H1 (cell line): ENCODE measurements at regions not wholly inside any gene's neighbourhood (a gene's known extent, or its start where the extent isn't known, plus 50 kb on each side); places are given as distances from the start of the nearest gene placed in this dataset.
A peak's percentile ranks its signal among the peaks of the same experiment; 100 is the strongest.

ENCODE experiments used
- CTCF ChIA-PET: fragments of 300-600 bp; sonication (Branson Sonifier 250); formaldehyde crosslinking; loops from one replicate; lab custom pipeline; 2021; ENCODE audit not compliant: partially characterized antibody; lab: Charles Lee
- POLR2A ChIA-PET: fragments of 300-600 bp; sonication (Branson Sonifier 250); formaldehyde crosslinking; loops from one replicate; lab custom pipeline; 2021; ENCODE audit warnings: inconsistent platforms; ENCODE audit not compliant: partially characterized antibody; lab: Charles Lee
- DNase-seq, 2 experiments: peaks; one replicate each; pipeline versions ENCODE4 v3.0.0 to v3.0.0-alpha.2; 2010 to 2022; ENCODE audit warnings: low spot score in 2 of 2, low read depth in 1 of 2, mixed read lengths in 1 of 2
- FAIRE-seq: peaks from 2 replicates; lab custom pipeline; 2011; peaks lifted over from hg19 to GRCh38; lab: Jason Lieb, UNC
- H2AFZ ChIP-seq: 2 replicates; pipeline ENCODE4 v1.8.1; 2012; ENCODE audit warnings: low read length, inconsistent platforms
- H2AK5ac ChIP-seq: 2 replicates; pipeline ENCODE4 v1.6.1; 2013; ENCODE audit warnings: low read depth, low read length
- H2BK120ac ChIP-seq: replicated peaks from 2 replicates; pipeline ENCODE3; 2013; ENCODE audit warnings: low read depth, low read length, inconsistent platforms
- H2BK12ac ChIP-seq: 2 replicates; pipeline ENCODE4 v1.6.1; 2013; ENCODE audit warnings: low read depth, low read length
- H2BK15ac ChIP-seq: 2 replicates; pipeline ENCODE4 v1.6.1; 2013; ENCODE audit warnings: low read length
- H2BK20ac ChIP-seq: 2 replicates; pipeline ENCODE4 v1.6.1; 2013; ENCODE audit warnings: low read length
- H2BK5ac ChIP-seq: 2 replicates; pipeline ENCODE4 v1.6.1; 2013; ENCODE audit warnings: low read depth, low read length
- H3K14ac ChIP-seq: 2 replicates; pipeline ENCODE4 v1.6.1; 2013; ENCODE audit warnings: inconsistent platforms; ENCODE audit not compliant: insufficient read length
- H3K18ac ChIP-seq: 2 replicates; pipeline ENCODE4 v1.6.1; 2013; ENCODE audit warnings: low read length; ENCODE audit errors: extremely low read depth
- H3K23ac ChIP-seq: 2 replicates; pipeline ENCODE4 v1.6.1; 2013; ENCODE audit warnings: inconsistent platforms; ENCODE audit not compliant: insufficient read length
- H3K23me2 ChIP-seq: 2 replicates; pipeline ENCODE4 v1.6.1; 2013; ENCODE audit warnings: low read depth, low read length
- H3K27ac ChIP-seq: 2 replicates; pipeline ENCODE4 v1.6.1; 2011; ENCODE audit warnings: low read depth, low read length, inconsistent platforms
- H3K27me3 ChIP-seq, 4 experiments: replicated peaks in 1 of 4; 1 replicate in 1 of 4; 2 replicates in 3 of 4; pipeline versions ENCODE4 v1.6.1 to v1.8.1; 2011 to 2013; ENCODE audit warnings: low read length in 3 of 4, mild to moderate bottlenecking in 3 of 4, inconsistent platforms in 2 of 4, mixed read lengths in 2 of 4, moderate library complexity in 1 of 4; ENCODE audit not compliant: control insufficient read depth in 3 of 4, insufficient read depth in 3 of 4; ENCODE audit errors: extremely low read depth in 1 of 4
- H3K36me3 ChIP-seq, 4 experiments: 2 replicates each; pipeline versions ENCODE4 v1.6.1 to v1.8.1; 2011 to 2013; ENCODE audit warnings: mild to moderate bottlenecking in 4 of 4, low read length in 3 of 4, moderate library complexity in 2 of 4, control low read depth in 1 of 4, inconsistent platforms in 1 of 4; ENCODE audit not compliant: insufficient read depth in 4 of 4, control insufficient read depth in 2 of 4
- H3K4ac ChIP-seq: replicated peaks from 2 replicates; pipeline ENCODE3; 2013; ENCODE audit warnings: low read length, low read depth, mixed read lengths, inconsistent platforms; ENCODE audit not compliant: insufficient read length
- H3K4me1 ChIP-seq, 4 experiments: replicated peaks in 1 of 4; 1 replicate in 1 of 4; 2 replicates in 3 of 4; pipeline versions ENCODE4 v1.6.1 to v1.8.1; 2011 to 2013; ENCODE audit warnings: low read length in 3 of 4, inconsistent platforms in 2 of 4, mixed read lengths in 1 of 4; ENCODE audit not compliant: insufficient read depth in 4 of 4, control insufficient read depth in 3 of 4
- H3K4me2 ChIP-seq, 2 experiments: 2 replicates each; pipeline versions ENCODE4 v1.6.1 to v1.8.1; 2011 to 2013; ENCODE audit warnings: low read depth in 2 of 2, low read length in 2 of 2, control low read depth in 1 of 2, inconsistent platforms in 1 of 2, mild to moderate bottlenecking in 1 of 2; ENCODE audit not compliant: insufficient read depth in 1 of 2
- H3K4me3 ChIP-seq, 4 experiments: fragments of 200-600, 300-600 bp in 1 of 4; sonication (generic), shearing (Covaris generic), sonication (Bioruptor Twin) in 1 of 4; 2 replicates each; pipeline versions ENCODE4 v1.5.1 to v1.8.1; 2011 to 2016; ENCODE audit warnings: low read length in 4 of 4, low read depth in 3 of 4, control low read depth in 2 of 4, inconsistent platforms in 2 of 4, mild to moderate bottlenecking in 2 of 4, mixed read lengths in 1 of 4, moderate library complexity in 1 of 4; ENCODE audit not compliant: insufficient read depth in 2 of 4; ENCODE audit errors: extremely low read depth in 1 of 4
- H3K56ac ChIP-seq: replicated peaks from 2 replicates; pipeline ENCODE3; 2013; ENCODE audit warnings: low read depth, mild to moderate bottlenecking, mixed read lengths, low read length, inconsistent platforms; ENCODE audit not compliant: insufficient read length
- H3K79me1 ChIP-seq: 2 replicates; pipeline ENCODE4 v1.6.1; 2013; ENCODE audit warnings: low read depth, low read length, control low read depth
- H3K79me2 ChIP-seq, 2 experiments: 2 replicates each; pipeline versions ENCODE4 v1.6.1 to v1.8.1; 2012 to 2013; ENCODE audit warnings: low read length in 2 of 2, mild to moderate bottlenecking in 2 of 2, inconsistent platforms in 1 of 2; ENCODE audit not compliant: insufficient read depth in 2 of 2, control insufficient read depth in 1 of 2
- H3K9ac ChIP-seq, 4 experiments: replicated peaks in 1 of 4; 1 replicate in 1 of 4; 2 replicates in 3 of 4; pipeline versions ENCODE4 v1.6.1 to v1.8.1; 2011 to 2013; ENCODE audit warnings: low read depth in 3 of 4, low read length in 3 of 4, control low read depth in 2 of 4, mild to moderate bottlenecking in 2 of 4, moderate library complexity in 2 of 4, inconsistent platforms in 1 of 4; ENCODE audit errors: extremely low read depth in 1 of 4
- H3K9me3 ChIP-seq, 2 experiments: 2 replicates each; pipeline versions ENCODE4 v1.6.1 to v1.8.1; 2012 to 2013; ENCODE audit warnings: mild to moderate bottlenecking in 2 of 2, moderate library complexity in 2 of 2, control low read depth in 1 of 2, inconsistent platforms in 1 of 2, low read depth in 1 of 2, low read length in 1 of 2, mixed read lengths in 1 of 2; ENCODE audit not compliant: insufficient read depth in 2 of 2
- H4K20me1 ChIP-seq, 2 experiments: replicated peaks in 1 of 2; 2 replicates each; pipeline versions ENCODE3 to v1.8.1; 2011 to 2013; ENCODE audit warnings: inconsistent platforms in 2 of 2, low read length in 2 of 2, mild to moderate bottlenecking in 1 of 2; ENCODE audit not compliant: insufficient read depth in 2 of 2, control insufficient read depth in 1 of 2
- H4K5ac ChIP-seq: 2 replicates; pipeline ENCODE4 v1.6.1; 2013; ENCODE audit warnings: low read length, low read depth, mixed read lengths, inconsistent platforms; ENCODE audit not compliant: insufficient read length
- H4K8ac ChIP-seq: 2 replicates; pipeline ENCODE4 v1.8.0; 2013; ENCODE audit warnings: mild to moderate bottlenecking, moderate library complexity, low read length, inconsistent platforms; ENCODE audit not compliant: insufficient read depth; ENCODE audit errors: extremely low read depth
- H4K91ac ChIP-seq: replicated peaks from 2 replicates; pipeline ENCODE3; 2013; ENCODE audit warnings: low read length, mixed read lengths, inconsistent platforms; ENCODE audit not compliant: insufficient read length
- BCL11A ChIP-seq, 2 experiments: IDR thresholded peaks; one replicate each; pipeline ENCODE4 v1.6.1; 2011; ENCODE audit warnings: low read depth in 2 of 2, low read length in 2 of 2, mild to moderate bottlenecking in 2 of 2
- BRCA1 ChIP-seq: IDR thresholded peaks from 2 replicates; pipeline ENCODE4 v1.6.1; 2012; ENCODE audit warnings: low read depth, low read length, improper control_type of control experiment
- CEBPB ChIP-seq: IDR thresholded peaks from 2 replicates; pipeline ENCODE4 v1.6.1; 2012; ENCODE audit warnings: low read depth, low read length
- GTF2F1 ChIP-seq: IDR thresholded peaks from 2 replicates; pipeline ENCODE4 v1.6.1; 2012; ENCODE audit warnings: low read depth, low read length, improper control_type of control experiment, borderline replicate concordance
- HDAC2 ChIP-seq, 2 experiments: fragments of 300-600 bp in 1 of 2; sonication (generic) in 1 of 2; IDR thresholded peaks; 2 replicates each; pipeline ENCODE4 v1.6.1; 2011 to 2012; ENCODE audit warnings: low read depth in 2 of 2, low read length in 2 of 2, mild to moderate bottlenecking in 2 of 2, moderate library complexity in 2 of 2, borderline replicate concordance in 1 of 2, inconsistent platforms in 1 of 2
- MAFK ChIP-seq: IDR thresholded peaks from 2 replicates; pipeline ENCODE4 v1.6.1; 2012; ENCODE audit warnings: low read depth, mild to moderate bottlenecking, improper control_type of control experiment, low read length
- POLR2AphosphoS5 ChIP-seq: IDR thresholded peaks from 2 replicates; pipeline ENCODE4 v1.6.1; 2011; ENCODE audit warnings: low read depth, low read length
- RBBP5 ChIP-seq: IDR thresholded peaks from 2 replicates; pipeline ENCODE4 v1.7.1; 2012; ENCODE audit warnings: low read depth, mild to moderate bottlenecking, inconsistent platforms, low read length, moderate library complexity, borderline replicate concordance
- TBP ChIP-seq: IDR thresholded peaks from 2 replicates; pipeline ENCODE4 v1.6.1; 2011; ENCODE audit warnings: low read depth, low read length, improper control_type of control experiment
- TEAD4 ChIP-seq: IDR thresholded peaks from 2 replicates; pipeline ENCODE4 v1.6.1; 2012; ENCODE audit warnings: low read depth, low read length, inconsistent platforms, mixed read lengths
- WGBS, 2 experiments: shearing (Covaris generic) in 1 of 2; methylation state at CpG; one replicate each; pipeline versions ENCODE4 v1.1.6 to v1.1.7; 2013 to 2015; ENCODE audit warnings: low lambda C conversion rate in 2 of 2, mixed read lengths in 2 of 2, inconsistent platforms in 1 of 2, low coverage in 1 of 2, missing lambda C conversion rate in 1 of 2; ENCODE audit not compliant: insufficient replicate concordance in 2 of 2, insufficient coverage in 1 of 2, insufficient read length in 1 of 2; ENCODE audit errors: extremely low coverage in 1 of 2, missing lambda C conversion rate in 1 of 2; 5-methylcytosine and 5-hydroxymethylcytosine counted together
- TF ChIP-seq, protein P1 (sequence below), 3 experiments: IDR thresholded peaks; 1 replicate in 2 of 3; 2 replicates in 1 of 3; pipeline versions ENCODE4 v1.5.1 to v1.6.1; 2011; ENCODE audit warnings: low read length in 3 of 3, mild to moderate bottlenecking in 3 of 3, inconsistent platforms in 2 of 3, low read depth in 1 of 3, moderate library complexity in 1 of 3; ENCODE audit not compliant: insufficient read depth in 1 of 3; ENCODE audit errors: control extremely low read depth in 1 of 3
- TF ChIP-seq, protein P2 (sequence below): IDR thresholded peaks from 2 replicates; pipeline ENCODE4 v1.6.1; 2012; ENCODE audit warnings: inconsistent platforms

DNA sequence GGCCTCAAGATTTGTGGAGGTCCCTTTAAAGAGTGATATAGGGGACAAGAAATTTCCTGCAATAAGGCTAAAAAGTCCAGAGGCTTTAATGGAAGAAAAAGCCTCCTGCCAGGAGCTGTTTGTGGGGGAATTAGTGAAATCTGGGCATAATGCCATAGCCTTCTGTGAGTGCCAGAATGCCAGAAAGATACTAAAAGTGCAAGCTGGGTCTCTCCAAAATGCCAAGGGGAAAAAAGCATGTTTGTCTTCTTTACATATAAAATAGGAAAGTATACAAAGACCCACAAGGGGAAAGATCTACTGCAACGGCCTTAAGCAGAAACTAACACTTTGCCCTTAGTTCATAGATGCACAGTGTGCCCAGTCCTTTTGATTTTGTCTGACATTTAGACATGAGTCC, 647.7 kb upstream of the ZNF804A start:
- no peak overlapping the region for H3K9ac ChIP-seq
- no peak overlapping the region for H2BK5ac ChIP-seq
- no peaks in the 10 kb centered on the region for H3K79me2 ChIP-seq
- no peaks in the 10 kb centered on the region for H3K36me3 ChIP-seq
- no peak for DNase-seq
- H3K23me2 ChIP-seq = no peaks in the 10 kb centered on the region
- no peak overlapping the region for H3K23ac ChIP-seq
- H2AK5ac ChIP-seq = no peak overlapping the region
- H4K5ac ChIP-seq = no peak overlapping the region
- H3K56ac ChIP-seq = no peak overlapping the region
- H2BK12ac ChIP-seq = no peak overlapping the region
- no peak overlapping the region for H3K18ac ChIP-seq
- H2BK15ac ChIP-seq = no peak overlapping the region
- H4K20me1 ChIP-seq = no peaks in the 10 kb centered on the region
- ChIA-PET POLR2A (no interaction called here), CTCF (no interaction called here)
- no peaks in the 10 kb centered on the region for H3K4me1 ChIP-seq
- H3K9me3 ChIP-seq = no peaks in the 10 kb centered on the region
- no peaks in the 10 kb centered on the region for H3K27me3 ChIP-seq
- no peak overlapping the region for H3K14ac ChIP-seq
- H4K91ac ChIP-seq = no peak overlapping the region
- WGBS, 2 experiments = 82% methylated on average over 1 of the region's 1 CpG; no CpG with 5 or more reads in 1 of the 2 experiments
- no peaks in the 10 kb centered on the region for H3K79me1 ChIP-seq
- no peak overlapping the region for H3K4me3 ChIP-seq
- peak overlapping the region; percentile 43 for H2BK120ac ChIP-seq
- H2BK20ac ChIP-seq = no peak overlapping the region
- H3K4me2 ChIP-seq = no peak overlapping the region
- no peak overlapping the region for H3K4ac ChIP-seq
- no peak overlapping the region for H4K8ac ChIP-seq
- H2AFZ ChIP-seq = no peak overlapping the region
- FAIRE-seq = no peak
- H3K27ac ChIP-seq = no peak overlapping the region
- TF ChIP-seq, protein P1, sequence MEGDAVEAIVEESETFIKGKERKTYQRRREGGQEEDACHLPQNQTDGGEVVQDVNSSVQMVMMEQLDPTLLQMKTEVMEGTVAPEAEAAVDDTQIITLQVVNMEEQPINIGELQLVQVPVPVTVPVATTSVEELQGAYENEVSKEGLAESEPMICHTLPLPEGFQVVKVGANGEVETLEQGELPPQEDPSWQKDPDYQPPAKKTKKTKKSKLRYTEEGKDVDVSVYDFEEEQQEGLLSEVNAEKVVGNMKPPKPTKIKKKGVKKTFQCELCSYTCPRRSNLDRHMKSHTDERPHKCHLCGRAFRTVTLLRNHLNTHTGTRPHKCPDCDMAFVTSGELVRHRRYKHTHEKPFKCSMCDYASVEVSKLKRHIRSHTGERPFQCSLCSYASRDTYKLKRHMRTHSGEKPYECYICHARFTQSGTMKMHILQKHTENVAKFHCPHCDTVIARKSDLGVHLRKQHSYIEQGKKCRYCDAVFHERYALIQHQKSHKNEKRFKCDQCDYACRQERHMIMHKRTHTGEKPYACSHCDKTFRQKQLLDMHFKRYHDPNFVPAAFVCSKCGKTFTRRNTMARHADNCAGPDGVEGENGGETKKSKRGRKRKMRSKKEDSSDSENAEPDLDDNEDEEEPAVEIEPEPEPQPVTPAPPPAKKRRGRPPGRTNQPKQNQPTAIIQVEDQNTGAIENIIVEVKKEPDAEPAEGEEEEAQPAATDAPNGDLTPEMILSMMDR (IDR thresholded peaks at IDR 0.05; ENCODE audit: control extremely low read depth in 1 of 3, insufficient read depth in 1 of 3, low read depth in 1 of 3, low read length in 3 of 3) = no peak
- TF ChIP-seq RBBP5 (no peak), TBP (no peak), CEBPB (no peak), POLR2AphosphoS5 (no peak), MAFK (no peak), BCL11A (IDR thresholded peaks at IDR 0.05; ENCODE audit: low read depth in 2 of 2, low read length in 2 of 2) (no peak), GTF2F1 (no peak), BRCA1 (no peak), HDAC2 (IDR thresholded peaks at IDR 0.05; ENCODE audit: borderline replicate concordance in 1 of 2, low read depth in 2 of 2, low read length in 2 of 2) (no peak), TEAD4 (no peak)
- TF ChIP-seq, protein P2, sequence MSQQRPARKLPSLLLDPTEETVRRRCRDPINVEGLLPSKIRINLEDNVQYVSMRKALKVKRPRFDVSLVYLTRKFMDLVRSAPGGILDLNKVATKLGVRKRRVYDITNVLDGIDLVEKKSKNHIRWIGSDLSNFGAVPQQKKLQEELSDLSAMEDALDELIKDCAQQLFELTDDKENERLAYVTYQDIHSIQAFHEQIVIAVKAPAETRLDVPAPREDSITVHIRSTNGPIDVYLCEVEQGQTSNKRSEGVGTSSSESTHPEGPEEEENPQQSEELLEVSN = no peak
